Effector memory CD4-positive, alpha-beta T cell (primary cell): ENCODE measurements at regions not wholly inside any gene's neighbourhood (a gene's known extent, or its start where the extent isn't known, plus 50 kb on each side); places are given as distances from the start of the nearest gene placed in this dataset.
A peak's percentile ranks its signal among the peaks of the same experiment; 100 is the strongest.
"Not testable (repeated sequence)": the region's sequence is repeated elsewhere in the genome, so short reads cannot be mapped to it uniquely, and the experiment has no call there.

Source experiments
- DNase-seq, 3 donors: peaks; one replicate each; pipeline ENCODE4 v3.0.0-alpha.2; 2020
- H3K27ac ChIP-seq: 2 replicates; pipeline ENCODE4 v1.7.0; 2013; ENCODE audit warnings: mild to moderate bottlenecking, low read length, moderate library complexity; ENCODE audit not compliant: insufficient read depth, poor library complexity, severe bottlenecking
- H3K27me3 ChIP-seq: replicated peaks from 2 replicates; pipeline ENCODE4 v1.7.0; 2013; ENCODE audit warnings: mild to moderate bottlenecking, low read length; ENCODE audit not compliant: insufficient read depth, control insufficient read depth, poor library complexity, severe bottlenecking
- H3K36me3 ChIP-seq: 2 replicates; pipeline ENCODE4 v1.7.0; 2013; ENCODE audit warnings: mild to moderate bottlenecking, low read length, moderate library complexity; ENCODE audit not compliant: control insufficient read depth, insufficient read depth
- H3K4me1 ChIP-seq: 2 replicates; pipeline ENCODE4 v1.7.0; 2013; ENCODE audit warnings: low read length, mild to moderate bottlenecking; ENCODE audit not compliant: control insufficient read depth, insufficient read depth, poor library complexity, severe bottlenecking
- H3K4me3 ChIP-seq: 2 replicates; pipeline ENCODE4 v1.7.0; 2013; ENCODE audit warnings: low read length, low read depth, mild to moderate bottlenecking; ENCODE audit not compliant: insufficient read depth, poor library complexity, severe bottlenecking
- H3K9me3 ChIP-seq: 2 replicates; pipeline ENCODE4 v1.7.0; 2013; ENCODE audit warnings: mild to moderate bottlenecking, low read length, moderate library complexity; ENCODE audit not compliant: control insufficient read depth

- H3K4me1 ChIP-seq, result no peaks in the 10 kb centered on the region
- H3K4me3 ChIP-seq, result no peak overlapping the region
- no peaks in the 10 kb centered on the region for H3K36me3 ChIP-seq
- H3K27ac ChIP-seq, result no peak overlapping the region
- H3K9me3 ChIP-seq, result no peaks in the 10 kb centered on the region
- H3K27me3 ChIP-seq, result no peaks in the 10 kb centered on the region
- DNase-seq, result no peak
Measured at GRCh38 chrY:26638063-26638462, 1016.1 kb downstream of the CDY1 start.

DNA sequence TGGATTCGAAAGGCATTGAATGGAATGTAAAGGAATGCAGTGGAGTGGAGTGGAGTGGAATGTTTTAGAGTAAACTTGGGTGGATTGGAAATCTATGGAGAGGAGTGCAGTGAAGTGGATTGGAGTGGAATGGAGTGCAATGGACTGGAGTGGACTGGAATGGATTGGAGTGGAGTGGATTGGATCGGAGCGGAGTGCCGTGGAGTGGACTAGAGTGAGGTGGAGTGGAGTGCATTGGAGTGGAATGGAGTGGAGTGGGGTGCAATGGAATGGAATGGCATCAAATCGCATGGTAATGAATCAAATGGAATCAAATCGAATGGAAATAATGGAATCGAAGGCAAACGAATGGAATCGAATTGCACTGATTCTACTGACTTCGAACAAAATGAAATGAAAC lies 1023.9 kb downstream of the CDY1 start:
- H3K27ac ChIP-seq, H3K9me3 ChIP-seq, H3K4me3 ChIP-seq, H3K4me1 ChIP-seq, DNase-seq, H3K27me3 ChIP-seq, H3K36me3 ChIP-seq: not testable (repeated sequence)

DNA sequence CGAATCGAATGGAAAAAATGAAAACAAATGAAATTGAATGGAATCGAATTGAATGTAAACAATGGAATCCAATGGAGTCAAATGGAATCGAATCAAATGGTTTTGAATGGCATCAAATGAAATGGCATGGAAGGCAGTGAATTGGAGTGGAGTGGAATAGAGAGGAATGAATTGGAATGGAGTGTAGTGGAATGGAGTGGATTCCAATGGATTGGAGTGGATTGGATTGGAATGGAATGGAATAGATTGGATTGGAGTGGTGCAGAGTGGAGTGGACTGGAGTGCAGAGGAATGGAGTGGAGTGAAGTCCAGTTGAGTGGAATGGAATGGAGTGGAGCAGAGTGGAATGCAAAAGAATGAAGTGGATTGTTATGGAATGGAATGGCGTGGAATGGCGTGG lies 1026.3 kb downstream of the CDY1 start:
- H3K36me3 ChIP-seq, H3K27ac ChIP-seq, H3K9me3 ChIP-seq, H3K27me3 ChIP-seq, H3K4me3 ChIP-seq, DNase-seq, H3K4me1 ChIP-seq: not testable (repeated sequence)

- not testable (repeated sequence) for H3K4me3 ChIP-seq, H3K4me1 ChIP-seq, H3K27me3 ChIP-seq, H3K27ac ChIP-seq, DNase-seq, H3K9me3 ChIP-seq, H3K36me3 ChIP-seq
Measured at GRCh38 chrY:26664245-26664644, 1042.3 kb downstream of the CDY1 start.

GRCh38 chrY:26666691-26667090 lies 1044.8 kb downstream of the CDY1 start:
- H3K27me3 ChIP-seq, H3K4me1 ChIP-seq, H3K27ac ChIP-seq, DNase-seq, H3K36me3 ChIP-seq, H3K4me3 ChIP-seq, H3K9me3 ChIP-seq: not testable (repeated sequence)

DNA sequence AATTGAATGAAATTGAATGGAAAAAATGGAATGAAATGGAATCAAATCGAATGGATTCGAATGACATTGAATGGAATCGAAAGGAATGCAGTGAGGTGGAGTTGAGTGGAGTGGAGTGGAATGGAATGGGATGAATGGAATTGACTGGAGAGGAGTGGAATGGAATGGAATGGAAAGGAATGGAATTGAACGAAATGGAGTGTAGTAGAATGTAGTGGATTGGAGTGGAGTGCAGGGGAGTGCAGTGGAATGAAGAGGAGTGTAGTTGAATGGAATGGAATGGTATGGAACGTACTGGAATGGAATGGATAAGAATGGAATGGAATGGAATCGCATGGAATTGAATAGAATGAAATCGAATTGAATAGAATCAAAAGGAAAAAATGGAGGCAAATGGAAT lies 1047.3 kb downstream of the CDY1 start:
- not testable (repeated sequence) for DNase-seq, H3K4me1 ChIP-seq, H3K9me3 ChIP-seq, H3K27ac ChIP-seq, H3K27me3 ChIP-seq, H3K4me3 ChIP-seq, H3K36me3 ChIP-seq

GRCh38 chrY:26670360-26670871 lies 1048.5 kb downstream of the CDY1 start:
- H3K4me1 ChIP-seq, H3K4me3 ChIP-seq, H3K27ac ChIP-seq, H3K36me3 ChIP-seq, H3K27me3 ChIP-seq, H3K9me3 ChIP-seq: not testable (repeated sequence)
- peak in 1 of 3 donors; percentile 2 for DNase-seq

DNA sequence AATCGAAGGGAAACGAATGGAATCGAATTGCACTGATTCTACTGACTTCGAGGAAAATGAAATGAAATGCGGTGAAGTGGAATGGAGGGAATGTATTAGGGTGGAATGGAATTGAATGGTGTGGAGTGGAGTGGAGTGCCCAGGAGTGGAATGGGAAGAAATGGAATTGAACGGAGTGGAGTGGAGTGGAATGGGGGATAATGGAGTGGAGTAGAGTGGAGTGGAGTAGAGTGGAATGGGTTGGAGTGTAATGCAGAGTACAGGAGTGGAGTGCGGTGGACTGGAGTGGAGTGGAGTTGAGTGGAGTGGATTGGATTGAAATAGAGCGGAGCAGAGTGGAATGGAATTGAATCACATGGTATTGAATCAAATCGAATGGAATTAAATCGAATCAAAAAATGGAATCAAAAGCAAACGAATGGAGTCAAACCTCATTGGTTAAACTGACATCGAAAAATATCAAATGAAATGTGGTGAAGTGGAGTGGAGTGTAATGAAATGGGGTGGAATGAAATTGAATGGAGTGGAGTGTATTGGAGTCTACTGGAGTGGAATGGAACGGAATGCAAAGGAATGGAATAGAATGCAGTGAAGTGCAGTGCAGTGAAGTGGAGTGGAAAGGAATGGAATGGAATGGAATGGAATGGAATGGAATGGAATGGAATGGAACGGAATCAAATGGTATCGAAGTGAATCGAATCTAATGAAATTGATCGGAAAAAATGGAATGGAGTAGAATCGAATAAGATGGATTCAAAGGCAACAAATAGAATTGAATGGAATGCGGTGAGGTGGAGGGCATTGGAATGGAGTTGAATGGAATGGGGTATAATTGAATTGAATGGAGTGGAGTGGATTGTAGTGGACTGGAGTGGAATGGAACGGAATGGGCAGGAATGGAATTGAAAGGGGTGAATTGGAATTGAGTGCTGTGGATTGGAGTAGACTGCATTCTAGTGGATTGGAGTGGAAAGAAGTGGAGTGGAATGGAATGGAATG lies 1049.3 kb downstream of the CDY1 start:
- H3K27ac ChIP-seq, result not testable (repeated sequence)
- peak in 1 of 3 donors; percentile 14 for DNase-seq

More for the DNA sequence above, 1049.3 kb downstream of the CDY1 start:
- not testable (repeated sequence) for H3K9me3 ChIP-seq, H3K4me1 ChIP-seq, H3K36me3 ChIP-seq, H3K4me3 ChIP-seq, H3K27me3 ChIP-seq
